ENCODE measurements at regions not wholly inside any gene's neighbourhood (a gene's known extent, or its start where the extent isn't known, plus 50 kb on each side); places are given as distances from the start of the nearest gene placed in this dataset.
"Not testable (repeated sequence)": the region's sequence is repeated elsewhere in the genome, so short reads cannot be mapped to it uniquely, and the experiment has no call there.

DNA sequence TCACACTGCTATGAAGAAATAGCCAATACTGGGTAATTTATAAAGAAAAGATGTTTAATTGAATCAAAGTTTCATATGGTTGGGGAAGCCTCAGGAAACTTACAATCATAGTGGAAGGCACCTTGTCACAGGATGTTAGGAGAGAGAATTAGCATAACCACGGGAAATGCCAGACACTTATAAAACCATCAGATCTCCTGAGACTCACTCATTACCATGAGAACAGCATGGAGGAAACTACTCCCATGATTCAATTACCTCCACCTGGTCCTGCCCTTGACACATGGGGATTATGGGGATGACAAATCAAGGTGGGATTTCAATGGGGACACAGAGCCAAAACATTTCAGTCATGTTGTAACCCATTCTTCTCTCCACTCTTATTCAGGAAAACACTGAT lies 472.9 kb upstream of the FSIP2 start:
- no peak for DNase-seq (ENCODE audit: low spot score)

DNA sequence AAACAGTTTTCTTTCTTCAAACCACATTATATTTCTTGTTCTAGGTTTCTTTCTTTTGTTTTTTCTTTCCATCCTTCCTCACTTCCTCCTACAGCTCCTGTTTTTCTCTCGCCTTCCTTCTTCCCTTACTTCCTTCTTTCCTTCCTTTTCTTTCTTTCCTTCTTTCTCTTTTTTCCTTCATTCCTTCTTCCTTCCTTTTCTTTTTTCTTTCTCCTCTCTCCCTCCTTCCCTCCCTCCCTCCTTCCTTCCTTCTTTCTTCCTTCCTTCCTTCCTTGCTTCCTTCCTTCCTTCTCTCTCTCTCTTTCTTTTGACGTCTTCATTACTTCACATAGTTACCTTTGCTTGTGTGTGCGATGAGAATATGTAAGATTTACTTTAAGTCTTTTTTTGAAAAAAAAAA lies 470.0 kb upstream of the FSIP2 start:
- no peak for DNase-seq (ENCODE audit: low spot score)

DNA sequence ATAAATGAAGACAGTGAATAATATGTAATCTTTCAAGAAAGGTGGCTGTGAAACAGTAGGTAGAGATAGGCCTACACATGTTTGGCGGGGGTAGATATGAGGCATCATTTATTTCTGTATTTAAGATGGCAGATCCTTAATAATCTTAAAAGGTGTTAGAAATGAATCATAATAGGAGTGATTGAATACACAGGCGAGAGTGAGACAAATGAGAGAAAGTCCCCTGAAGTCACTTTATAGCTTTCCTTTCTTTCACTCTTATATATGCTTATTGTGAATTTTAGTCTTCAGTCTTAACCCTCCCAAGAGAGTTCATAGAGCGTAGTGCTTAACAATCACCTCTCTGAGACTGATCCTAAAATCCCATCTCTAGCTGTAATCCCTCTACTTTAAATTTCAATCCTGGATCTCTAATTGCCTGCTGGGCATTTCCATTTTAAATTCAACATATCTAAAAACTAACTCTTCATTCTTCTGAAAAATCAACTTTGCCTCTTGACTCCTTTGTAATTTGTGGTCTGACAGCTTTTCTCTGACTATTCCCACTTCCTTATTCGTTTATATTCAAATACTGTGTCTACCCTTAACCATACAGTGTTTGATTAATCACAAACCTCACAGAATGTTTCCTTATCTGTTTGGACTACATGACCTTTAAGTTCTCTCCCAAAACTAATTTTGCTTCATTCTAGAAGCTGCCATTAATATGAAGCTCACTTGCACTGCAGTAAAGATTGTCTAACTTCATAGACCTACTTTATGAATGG lies 463.7 kb upstream of the FSIP2 start:
- DNase-seq (ENCODE audit: low spot score): no peak

DNA sequence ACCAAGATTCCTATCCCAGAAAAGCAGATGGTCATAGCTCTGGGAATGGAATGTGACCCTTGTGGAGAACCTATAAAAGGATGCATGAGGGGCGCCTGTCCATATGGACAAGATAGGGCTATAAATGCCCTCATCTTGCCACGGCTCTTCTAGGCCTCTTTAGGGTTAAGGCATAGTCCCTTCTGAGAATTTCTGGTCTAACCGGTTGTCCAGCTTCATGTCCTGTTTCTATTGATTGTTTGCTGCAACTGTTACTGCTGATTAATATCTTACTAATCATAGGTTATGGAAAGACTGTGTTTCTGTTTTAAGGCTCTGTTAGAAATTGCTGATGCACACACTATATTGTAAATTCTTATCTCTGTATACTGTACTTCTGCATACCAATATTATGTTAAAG lies 462.6 kb upstream of the FSIP2 start:
- not testable (repeated sequence) for DNase-seq (ENCODE audit: low spot score)

DNA sequence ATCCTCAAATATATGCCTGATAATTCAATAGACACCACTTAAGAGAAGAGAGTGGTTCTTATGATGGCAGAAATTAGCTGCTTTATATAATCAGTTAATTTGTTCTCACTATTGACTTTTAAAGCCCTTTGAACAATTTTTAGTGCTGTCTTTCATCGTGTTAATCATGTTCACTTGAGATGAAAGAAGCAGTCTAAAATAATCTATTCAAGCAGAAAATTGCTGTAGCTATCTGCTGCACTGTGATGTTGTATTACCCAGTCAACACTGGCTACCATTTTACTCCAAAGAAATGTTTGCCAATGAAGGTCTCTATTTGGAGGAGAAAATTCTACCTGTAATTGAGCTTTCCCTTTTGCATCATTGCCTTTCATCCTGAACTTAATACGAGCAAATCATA lies 459.8 kb upstream of the FSIP2 start:
- no peak for DNase-seq (ENCODE audit: low spot score)

DNA sequence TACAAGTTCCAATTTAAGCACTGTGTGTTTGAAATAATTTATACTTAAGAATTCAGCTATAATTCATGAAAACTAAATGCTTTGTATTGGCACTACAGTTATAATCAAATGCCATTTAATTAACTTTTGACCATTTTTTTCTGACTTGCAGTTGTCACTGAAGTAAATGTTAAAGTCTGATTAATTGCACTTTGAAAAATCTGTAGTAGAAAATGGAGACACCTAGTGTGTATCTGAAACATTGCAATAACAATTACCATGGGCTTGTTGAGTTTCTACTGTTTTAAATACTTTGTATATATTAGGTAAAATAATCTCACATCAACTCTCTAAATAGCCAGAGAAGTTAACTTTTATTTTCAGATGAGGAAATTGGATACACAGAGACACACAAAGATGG lies 458.6 kb upstream of the FSIP2 start:
- DNase-seq (ENCODE audit: low spot score): no peak

DNA sequence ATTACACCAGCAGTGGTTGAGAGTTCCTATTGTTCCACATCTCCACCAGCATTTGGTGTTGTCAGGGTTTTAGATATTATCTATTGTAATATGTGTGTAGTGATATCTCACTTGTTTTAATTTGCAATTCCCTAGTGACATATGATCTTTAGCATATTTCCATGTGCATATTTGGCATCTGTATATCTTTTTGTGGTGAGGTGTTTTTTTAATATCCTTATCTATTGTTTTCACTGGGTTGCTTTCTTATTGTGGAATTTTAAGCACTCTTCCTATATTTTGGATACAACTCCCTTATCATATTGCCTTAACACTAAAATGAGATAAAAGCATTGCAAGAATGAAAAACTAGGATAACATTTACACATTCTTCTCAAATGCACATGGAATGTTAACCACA lies 453.9 kb upstream of the FSIP2 start:
- no peak for DNase-seq (ENCODE audit: low spot score)

DNA sequence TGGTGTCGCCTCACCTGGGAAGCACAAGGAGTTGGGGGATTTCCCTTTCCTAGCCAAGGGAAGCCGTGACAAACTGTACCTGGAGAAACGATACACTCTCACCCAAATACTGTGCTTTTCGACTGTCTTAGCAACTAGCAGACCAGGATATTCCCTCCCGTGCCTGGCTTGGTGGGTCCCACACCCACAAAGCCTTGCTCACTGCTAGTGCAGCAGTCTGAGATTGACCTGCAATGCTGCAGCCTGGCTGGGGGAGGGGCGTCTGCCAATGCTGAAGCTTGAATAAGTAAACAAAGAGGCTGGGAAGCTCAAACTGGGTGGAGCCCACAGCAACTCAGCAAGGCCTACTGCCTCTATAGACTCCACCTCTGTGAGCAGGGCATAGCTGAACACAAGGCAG lies 448.6 kb upstream of the FSIP2 start:
- DNase-seq (ENCODE audit: low spot score): not testable (repeated sequence)

DNA sequence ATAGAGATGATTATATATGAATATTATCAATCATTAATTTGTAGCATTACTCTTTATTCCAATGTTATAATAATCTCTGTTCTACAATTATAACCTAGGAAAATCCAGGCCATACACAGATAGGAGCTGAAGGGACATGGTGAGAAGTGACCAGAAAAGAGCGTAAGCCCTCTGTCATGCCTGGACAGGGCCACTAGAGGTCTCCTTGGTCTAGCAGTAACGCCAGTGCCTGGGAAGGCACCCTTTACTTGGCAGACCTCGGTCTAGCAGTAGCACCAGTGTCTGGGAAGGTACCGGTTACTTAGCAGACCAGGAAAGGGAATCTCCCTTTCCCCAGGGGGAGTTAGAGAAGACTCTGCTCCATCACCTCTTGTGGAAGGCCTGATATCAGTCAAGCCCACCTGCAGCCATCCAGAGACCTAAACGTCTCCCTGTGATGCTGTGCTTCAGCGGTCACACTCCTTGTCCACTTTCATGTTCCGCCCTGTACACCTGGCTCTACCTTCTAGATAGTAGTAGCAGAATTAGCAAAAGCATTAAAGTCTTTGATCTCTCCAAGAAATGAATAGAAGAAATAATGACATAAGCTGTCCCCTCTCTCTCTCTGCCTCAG lies 447.5 kb upstream of the FSIP2 start:
- peak; percentile 8 for DNase-seq (ENCODE audit: low spot score)

DNA sequence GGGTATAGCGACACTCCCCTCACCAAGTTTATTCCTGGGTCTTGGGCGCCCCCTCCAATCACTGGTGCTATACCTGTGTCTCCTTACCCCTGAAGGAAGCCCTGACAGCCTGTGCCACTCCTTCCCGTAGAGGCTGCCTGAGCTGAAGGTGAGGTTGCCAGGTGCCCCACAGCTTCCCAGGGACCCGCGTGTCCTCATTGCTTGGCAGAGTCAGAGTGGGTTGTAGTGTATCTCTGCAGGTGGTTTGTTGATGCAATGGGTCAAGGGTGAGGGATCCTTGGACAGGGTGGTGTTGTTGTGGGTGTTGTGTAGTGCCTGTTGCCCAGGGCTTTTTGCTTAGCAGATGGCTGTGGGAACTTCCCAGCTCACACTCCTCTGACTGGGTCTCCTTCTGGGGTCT lies 438.7 kb upstream of the FSIP2 start:
- DNase-seq (ENCODE audit: low spot score): no peak

DNA sequence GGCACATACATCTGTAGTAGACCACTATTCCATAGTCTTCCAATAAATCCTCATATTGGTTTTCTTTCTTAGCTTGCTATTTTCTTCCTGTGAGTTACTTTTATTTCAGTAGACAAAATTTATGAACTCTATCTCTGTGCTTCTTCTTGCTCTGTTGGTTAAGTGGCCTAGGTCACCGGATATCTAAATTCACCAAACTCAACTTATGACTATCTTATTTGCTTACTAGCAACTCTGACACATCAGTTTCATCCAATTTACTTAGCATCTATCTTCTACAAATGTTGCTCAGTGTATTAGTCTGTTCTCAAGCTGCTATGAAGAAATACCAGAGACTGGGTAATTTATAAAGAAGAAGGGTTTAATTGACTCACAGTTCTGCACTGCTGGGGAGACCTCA lies 432.5 kb upstream of the FSIP2 start:
- no peak for DNase-seq (ENCODE audit: low spot score)

DNA sequence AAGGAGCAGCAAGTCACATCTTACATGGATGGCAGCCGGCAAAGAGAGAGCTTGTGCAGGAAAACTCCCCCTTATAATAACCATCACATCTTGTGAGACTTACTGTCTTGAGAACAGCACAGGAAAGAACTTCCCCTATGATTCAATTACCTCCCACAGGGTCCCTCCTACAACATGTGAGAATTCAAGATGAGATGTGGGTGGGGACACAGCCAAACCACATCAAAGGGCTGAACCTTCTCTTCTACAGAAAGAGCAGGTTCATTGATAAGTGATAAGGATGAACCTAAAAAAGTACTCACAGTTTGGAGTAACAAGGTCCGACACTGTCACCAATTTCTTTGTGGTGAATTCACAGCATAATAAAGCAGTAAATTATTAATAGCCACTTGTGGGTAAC lies 422.2 kb upstream of the FSIP2 start:
- no peak for DNase-seq (ENCODE audit: low spot score)

DNA sequence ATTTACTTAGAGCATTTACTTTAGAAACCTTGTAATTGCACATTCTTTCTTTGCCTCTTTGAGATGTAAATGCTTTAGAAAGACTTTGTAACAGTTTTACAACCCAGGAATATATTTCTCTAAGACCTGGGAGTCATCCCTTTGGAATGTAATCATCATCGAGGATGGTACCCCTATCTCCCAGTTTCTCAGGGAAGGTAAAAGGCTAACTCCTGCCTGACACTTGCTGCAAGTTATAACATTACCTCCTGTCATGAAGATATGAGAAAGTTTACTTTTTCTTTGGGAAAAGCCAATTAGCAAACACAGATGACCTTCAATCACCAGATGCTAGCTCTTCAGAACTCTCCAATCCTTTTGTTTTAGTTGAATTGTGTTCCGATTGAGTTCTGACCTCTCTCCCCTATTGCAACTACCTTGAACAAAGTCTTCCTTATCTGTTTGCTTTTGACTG lies 420.3 kb upstream of the FSIP2 start:
- peak; percentile 3 for DNase-seq (ENCODE audit: low spot score)

DNA sequence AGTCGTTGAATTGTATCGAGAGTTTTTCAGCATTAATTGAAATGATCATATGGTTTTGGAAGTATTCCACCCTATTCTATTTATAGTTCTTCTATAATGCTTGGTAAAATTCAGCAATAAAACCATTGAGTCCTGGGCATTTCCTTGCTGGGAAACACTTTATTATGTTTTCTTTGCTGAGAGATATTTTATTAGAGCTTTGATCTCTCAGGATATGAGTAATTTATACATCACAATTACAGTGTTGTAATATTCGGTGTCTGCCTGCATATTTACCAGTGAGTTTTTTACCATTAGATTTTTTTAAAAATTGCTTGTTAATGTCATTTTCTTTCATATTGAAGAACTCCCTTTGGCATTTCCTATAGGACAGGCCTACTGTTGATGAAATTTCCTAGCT lies 402.7 kb upstream of the FSIP2 start:
- no peak for DNase-seq (ENCODE audit: low spot score)

DNA sequence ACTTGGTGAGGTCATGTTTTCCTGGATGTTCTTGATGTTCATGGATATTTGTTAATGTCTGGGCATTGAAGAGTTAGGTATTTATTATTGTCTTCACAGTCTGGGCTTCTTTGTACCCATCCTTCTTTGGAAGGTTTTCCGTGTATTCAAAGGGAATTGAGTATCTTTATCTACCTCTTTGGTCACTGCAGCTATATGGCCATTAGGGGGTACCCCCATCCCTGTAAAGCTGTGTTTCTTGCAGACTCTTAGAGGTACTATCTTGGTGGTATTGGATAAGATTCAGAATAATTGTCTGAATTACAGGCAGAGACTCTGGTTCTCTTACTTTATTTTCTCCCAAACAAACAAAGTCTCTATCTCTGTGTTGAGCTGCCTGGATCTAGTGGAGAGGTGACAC lies 401.6 kb upstream of the FSIP2 start:
- no peak for DNase-seq (ENCODE audit: low spot score)

DNA sequence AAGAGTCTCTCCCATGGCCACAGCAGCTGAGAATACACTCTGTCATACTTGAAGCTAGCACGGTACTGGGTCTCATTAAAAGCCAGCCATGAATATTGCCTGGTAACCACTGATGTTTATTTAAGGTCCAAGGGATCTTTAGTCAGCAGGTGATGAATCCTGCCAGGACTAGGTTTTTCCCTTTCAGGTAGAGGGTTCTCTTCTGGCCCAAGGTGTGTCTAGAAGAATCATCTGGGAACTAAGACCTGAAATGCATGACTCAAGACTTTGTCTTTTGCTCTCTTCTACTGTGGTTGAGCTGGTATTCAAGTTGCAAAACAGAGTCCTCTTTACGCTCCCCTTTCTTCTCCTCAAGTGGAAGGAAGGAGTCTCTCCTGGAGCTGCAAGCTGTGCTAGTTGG lies 400.5 kb upstream of the FSIP2 start:
- no peak for DNase-seq (ENCODE audit: low spot score)

DNA sequence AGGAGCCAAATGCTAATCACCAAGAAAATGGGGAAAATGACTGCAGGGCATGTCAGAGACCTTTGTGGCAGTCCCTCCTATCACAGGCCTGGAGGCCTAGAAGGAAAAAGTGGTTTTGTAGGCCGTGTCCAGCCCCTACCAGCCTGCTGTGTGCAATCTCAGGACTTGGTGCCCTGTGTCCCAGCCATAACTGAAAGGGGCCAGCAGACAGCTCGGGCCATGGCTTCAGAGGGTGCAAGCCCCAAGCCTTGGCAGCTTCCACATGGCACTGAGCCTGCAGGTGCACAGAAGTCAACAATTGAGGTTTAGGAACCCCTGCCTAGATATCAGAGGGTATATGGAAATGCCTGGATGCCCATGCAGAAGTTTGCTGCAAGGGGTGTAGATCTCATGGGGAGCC lies 391.2 kb upstream of the FSIP2 start:
- DNase-seq (ENCODE audit: low spot score): no peak

DNA sequence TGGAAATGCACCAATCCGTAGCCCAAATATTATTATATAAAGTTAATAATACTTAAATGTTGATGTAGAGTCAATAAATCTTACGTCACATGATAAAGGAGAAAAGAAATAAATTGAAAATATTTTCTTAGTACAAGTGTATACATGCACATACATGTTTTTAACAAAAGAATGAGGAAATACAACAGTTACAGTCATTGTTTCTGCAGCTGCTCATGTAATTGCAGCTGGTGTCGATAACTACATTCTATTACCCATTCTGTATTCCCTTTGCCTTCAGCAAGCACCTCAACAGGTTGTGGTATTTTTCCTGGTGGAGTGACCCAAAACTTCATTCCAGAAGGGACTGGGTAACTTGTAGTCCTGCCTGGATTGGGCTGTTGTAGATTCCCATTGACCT lies 377.8 kb upstream of the FSIP2 start:
- no peak for DNase-seq (ENCODE audit: low spot score)

DNA sequence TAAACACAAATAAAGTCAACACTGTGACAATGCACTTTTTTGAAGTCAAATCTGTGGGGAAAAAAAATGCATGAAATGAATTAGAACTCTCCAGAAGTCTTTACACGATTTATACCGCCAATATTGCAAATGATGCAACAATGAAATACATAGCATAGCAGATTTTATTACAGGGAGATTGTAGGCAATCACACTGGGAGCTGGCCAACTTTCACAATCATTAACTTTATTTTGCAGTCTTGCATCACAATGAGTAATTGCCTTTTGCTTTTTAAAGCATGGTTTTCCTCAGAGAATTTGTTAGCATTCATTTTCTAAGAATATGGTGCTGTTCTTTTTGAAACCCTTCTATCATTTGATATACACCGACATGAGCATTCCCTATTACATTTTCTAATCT lies 366.4 kb upstream of the FSIP2 start:
- DNase-seq (ENCODE audit: low spot score): peak; percentile 4

DNA sequence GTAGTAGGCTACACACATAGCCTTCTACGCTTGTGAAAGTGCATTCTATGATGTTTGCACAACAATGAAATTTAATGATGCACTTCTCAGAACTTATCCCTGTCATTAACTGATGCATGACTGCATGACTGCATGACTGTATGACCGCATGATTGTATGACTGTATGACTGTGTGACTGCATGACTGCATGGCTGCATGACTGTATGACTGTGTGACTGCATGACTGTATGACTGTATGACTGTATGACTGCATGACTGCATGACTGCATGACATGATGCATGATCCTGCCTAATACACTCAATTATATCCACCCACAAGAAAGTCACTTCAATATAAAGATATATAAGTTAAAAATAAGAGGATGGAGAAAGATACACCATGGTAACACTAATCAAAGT lies 365.4 kb upstream of the FSIP2 start:
- DNase-seq (ENCODE audit: low spot score): no peak

DNA sequence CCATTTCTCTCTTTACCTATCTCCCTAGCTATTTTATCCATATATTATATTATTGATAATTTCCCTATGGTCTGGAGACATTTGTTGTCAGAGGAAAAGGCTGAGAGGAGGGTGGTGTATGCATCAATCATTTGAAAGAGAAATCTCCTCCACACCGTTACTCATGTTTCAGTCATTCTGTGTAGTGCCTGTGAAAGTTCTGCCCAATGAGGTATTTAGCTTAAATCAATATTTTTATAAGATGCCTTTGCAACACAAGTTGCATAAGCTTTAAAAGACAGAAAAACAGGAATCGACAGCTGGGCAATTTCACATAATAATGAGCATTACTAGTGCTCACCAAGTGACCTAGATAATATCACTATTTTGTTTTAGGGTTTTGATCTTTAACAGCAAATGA lies 363.7 kb upstream of the FSIP2 start:
- DNase-seq (ENCODE audit: low spot score): no peak

DNA sequence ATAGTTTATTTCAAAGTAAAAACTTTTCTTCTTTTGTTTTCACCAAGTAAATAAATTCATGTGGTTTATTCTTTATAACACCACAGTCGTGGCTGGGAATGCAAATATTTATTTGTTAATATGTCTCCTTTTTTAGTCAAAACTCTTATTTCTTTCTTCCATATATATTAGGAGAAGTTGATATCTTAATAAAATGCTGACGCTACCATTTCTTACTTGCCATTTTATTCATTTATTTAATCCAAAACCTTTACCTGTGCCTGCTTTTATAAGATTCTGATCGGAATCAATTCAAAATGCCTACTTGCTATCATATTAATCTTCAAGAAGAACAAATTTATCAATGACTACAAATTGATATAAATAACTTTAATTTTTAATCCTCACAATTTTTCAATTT lies 362.9 kb upstream of the FSIP2 start:
- no peak for DNase-seq (ENCODE audit: low spot score)

DNA sequence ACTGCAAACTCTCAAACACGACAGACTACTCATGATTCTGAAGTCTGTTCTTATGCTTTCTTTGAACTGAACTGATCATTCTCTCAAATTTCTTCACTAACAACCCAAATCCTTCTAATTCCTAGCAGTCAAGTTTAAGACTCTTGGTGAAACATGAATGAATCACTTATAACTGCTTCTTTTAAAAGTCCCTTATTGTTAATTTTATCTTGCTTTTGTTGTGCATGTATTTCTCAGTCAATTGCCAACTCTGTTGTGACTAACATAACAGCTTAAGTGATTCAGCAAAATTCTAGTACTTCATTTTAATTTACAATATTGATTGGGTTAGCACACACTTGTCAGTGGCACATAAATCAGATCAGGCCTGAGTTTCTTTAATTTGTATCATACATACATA lies 357.0 kb upstream of the FSIP2 start:
- DNase-seq (ENCODE audit: low spot score): no peak
